LNCaP clone FGC (cell line): ENCODE measurements at regions not wholly inside any gene's neighbourhood (a gene's known extent, or its start where the extent isn't known, plus 50 kb on each side); places are given as distances from the start of the nearest gene placed in this dataset.
"Not testable (repeated sequence)": the region's sequence is repeated elsewhere in the genome, so short reads cannot be mapped to it uniquely, and the experiment has no call there.

Experiments used
- DNase-seq: peaks from one replicate; pipeline ENCODE4 v3.0.0-alpha.2; 2011; ENCODE audit warnings: low read depth
- H3K4me3 ChIP-seq: 2 replicates; pipeline ENCODE4 v1.5.1; 2011; ENCODE audit warnings: mild to moderate bottlenecking, low read depth, low read length, control low read depth
- CTCF ChIP-seq: IDR thresholded peaks from 2 replicates; pipeline ENCODE4 v1.5.1; 2012; ENCODE audit warnings: mild to moderate bottlenecking; ENCODE audit not compliant: control insufficient read depth, insufficient read depth; ENCODE audit errors: extremely low read depth

- no peak overlapping the region for H3K4me3 ChIP-seq
- no peak for DNase-seq
- TF ChIP-seq CTCF, result no peak
These were observed 57.0 kb downstream of the MSTN start for GRCh38 chr2:190005513-190005912.

- no peak for DNase-seq
- H3K4me3 ChIP-seq, result no peak overlapping the region
- TF ChIP-seq CTCF, result no peak
These were observed 62.9 kb downstream of the MSTN start for GRCh38 chr2:189999661-190000060.

- DNase-seq, H3K4me3 ChIP-seq: not testable (repeated sequence)
These were observed 63.9 kb downstream of the MSTN start for GRCh38 chr2:189998665-189999064.

- TF ChIP-seq CTCF, result no peak
- H3K4me3 ChIP-seq, result no peak overlapping the region
- no peak for DNase-seq
These were observed 65.5 kb downstream of the MSTN start for GRCh38 chr2:189997016-189997415.

GRCh38 chr2:189995679-189996078 is 66.8 kb downstream of the MSTN start:
- H3K4me3 ChIP-seq, result no peak overlapping the region
- no peak for DNase-seq
- TF ChIP-seq CTCF, result no peak

- TF ChIP-seq CTCF, result peak; percentile 62
- H3K4me3 ChIP-seq, result no peak overlapping the region
- no peak for DNase-seq
These were observed 79.6 kb downstream of the MSTN start for GRCh38 chr2:189982780-189983394.

- TF ChIP-seq CTCF, result no peak
- no peak overlapping the region for H3K4me3 ChIP-seq
- DNase-seq, result no peak
These were observed 80.4 kb downstream of the MSTN start for GRCh38 chr2:189982087-189982486.

- H3K4me3 ChIP-seq, DNase-seq: not testable (repeated sequence)
These were observed 86.0 kb downstream of the MSTN start for GRCh38 chr2:189976488-189976887.
